Stimulated activated CD4-positive, alpha-beta T cell treated with anti-CD3 and anti-CD28 coated beads, Interleukin-1b, Interleukin-23, amount 100 ng/mL, for 24 hours (primary cell): ENCODE measurements at regions not wholly inside any gene's neighbourhood (a gene's known extent, or its start where the extent isn't known, plus 50 kb on each side); places are given as distances from the start of the nearest gene placed in this dataset.
A peak's percentile ranks its signal among the peaks of the same experiment; 100 is the strongest.

ENCODE experiments used
- DNase-seq, 4 experiments: peaks; one replicate each; pipeline ENCODE4 v3.0.0-alpha.2; 2020; ENCODE audit warnings: low read depth in 4 of 4, low spot score in 1 of 4

GRCh38 chr11:121755191-121755590 is 302.4 kb upstream of the SORL1-AS1 start:
- DNase-seq: no peak

GRCh38 chr11:121754598-121754997 is 301.8 kb upstream of the SORL1-AS1 start:
- no peak for DNase-seq

GRCh38 chr11:121749691-121750090 is 296.9 kb upstream of the SORL1-AS1 start:
- no peak for DNase-seq

- DNase-seq: no peak
Observed at GRCh38 chr11:121748068-121748467, 295.3 kb upstream of the SORL1-AS1 start.

GRCh38 chr11:121743285-121743684 is 290.5 kb upstream of the SORL1-AS1 start:
- DNase-seq: no peak

- no peak for DNase-seq
Observed at GRCh38 chr11:121741761-121742361, 289.1 kb upstream of the SORL1-AS1 start.

GRCh38 chr11:121741351-121741760 is 288.6 kb upstream of the SORL1-AS1 start:
- no peak for DNase-seq

GRCh38 chr11:121740902-121741301 is 288.1 kb upstream of the SORL1-AS1 start:
- DNase-seq: no peak

GRCh38 chr11:121733858-121734257 is 281.1 kb upstream of the SORL1-AS1 start:
- DNase-seq: no peak

GRCh38 chr11:121727942-121728341 is 275.2 kb upstream of the SORL1-AS1 start:
- no peak for DNase-seq

- DNase-seq: no peak
Observed at GRCh38 chr11:121723246-121723741, 270.5 kb upstream of the SORL1-AS1 start.

- peak in 1 of 4 experiments; percentile 2 for DNase-seq
Observed at GRCh38 chr11:121722431-121723245, 269.9 kb upstream of the SORL1-AS1 start.

GRCh38 chr11:121721961-121722360 is 269.2 kb upstream of the SORL1-AS1 start:
- no peak for DNase-seq

GRCh38 chr11:121721448-121721847 is 268.7 kb upstream of the SORL1-AS1 start:
- no peak for DNase-seq

GRCh38 chr11:121717296-121717695 is 264.5 kb upstream of the SORL1-AS1 start:
- no peak for DNase-seq

GRCh38 chr11:121716060-121716459 is 263.3 kb upstream of the SORL1-AS1 start:
- no peak for DNase-seq

GRCh38 chr11:121715405-121715804 is 262.6 kb upstream of the SORL1-AS1 start:
- no peak for DNase-seq

GRCh38 chr11:121714351-121714750 is 261.6 kb upstream of the SORL1-AS1 start:
- DNase-seq: no peak

- no peak for DNase-seq
Observed at GRCh38 chr11:121711939-121712338, 259.2 kb upstream of the SORL1-AS1 start.

GRCh38 chr11:121711236-121711635 is 258.5 kb upstream of the SORL1-AS1 start:
- DNase-seq: no peak

GRCh38 chr11:121706884-121707420 is 254.2 kb upstream of the SORL1-AS1 start:
- DNase-seq: no peak

- no peak for DNase-seq
Observed at GRCh38 chr11:121703201-121703600, 250.4 kb upstream of the SORL1-AS1 start.
